SK-N-MC (cell line): ENCODE measurements at regions not wholly inside any gene's neighbourhood (a gene's known extent, or its start where the extent isn't known, plus 50 kb on each side); places are given as distances from the start of the nearest gene placed in this dataset.

Experiments used
- EZH2 ChIP-seq: fragments of 200-600 bp; sonication (generic); IDR thresholded peaks from one replicate; pipeline ENCODE4 v1.6.1; 2017; ENCODE audit warnings: antibody characterized with exemption
- FOXP2 ChIP-seq: optimal IDR thresholded peaks from 2 replicates; pipeline ENCODE3; 2011; ENCODE audit warnings: mild to moderate bottlenecking, moderate library complexity; ENCODE audit not compliant: insufficient read depth; ENCODE audit errors: extremely low read length, control extremely low read depth
- POLR2AphosphoS5 ChIP-seq: IDR thresholded peaks from 2 replicates; pipeline ENCODE4 v1.6.1; 2012; ENCODE audit warnings: mild to moderate bottlenecking, low read depth, low read length, borderline replicate concordance

GRCh38 chr3:118239253-118239652 lies 795.4 kb downstream of the IGSF11 start:
- TF ChIP-seq EZH2 (no peak), FOXP2 (no peak), POLR2AphosphoS5 (no peak)
